Gastroesophageal sphincter (tissue), 3 donors: ENCODE measurements at regions not wholly inside any gene's neighbourhood (a gene's known extent, or its start where the extent isn't known, plus 50 kb on each side); places are given as distances from the start of the nearest gene placed in this dataset.

ENCODE experiments used
- CTCF ChIP-seq, 4 experiments: fragments of 200-600 bp in 2 of 4; fragments of 450-650 bp in 2 of 4; sonication (generic) in 1 of 4; IDR thresholded peaks; one replicate each; pipeline ENCODE4 v1.5.1; 2017 to 2019; ENCODE audit warnings: antibody characterized with exemption in 4 of 4, mild to moderate bottlenecking in 2 of 4, moderate library complexity in 2 of 4
- POLR2A ChIP-seq, 2 donors: fragments of 450-650 bp; IDR thresholded peaks; one replicate each; pipeline ENCODE4 v1.6.1; 2017; ENCODE audit warnings: antibody characterized with exemption in 2 of 2, mild to moderate bottlenecking in 2 of 2, moderate library complexity in 1 of 2
- POLR2AphosphoS5 ChIP-seq: sonication (generic); formaldehyde crosslinking; IDR thresholded peaks from one replicate; pipeline ENCODE4 v1.6.1; 2017; ENCODE audit warnings: antibody characterized with exemption

GRCh38 chr2:236818281-236819045, 248.8 kb downstream of the ACKR3 start:
- TF ChIP-seq POLR2A (IDR thresholded peaks at IDR 0.05) (no peak), CTCF (IDR thresholded peaks at IDR 0.05) (no peak), POLR2AphosphoS5 (no peak)
